K562 (cell line): ENCODE measurements at regions not wholly inside any gene's neighbourhood (a gene's known extent, or its start where the extent isn't known, plus 50 kb on each side); places are given as distances from the start of the nearest gene placed in this dataset.

ENCODE experiments used
- ATAC-seq: fragments of 200-7000 bp; cut with Tn5 transposase; 3 replicates; pipeline ENCODE4 v1.9.1; 2020; ENCODE audit warnings: moderate library complexity
- BruUV-seq: library from RNA; stranded (reverse); fragments of 400-500 nt; replicated peaks from 2 replicates; lab custom pipeline; 2021; lab: Mats Ljungman, UMichigan
- CTCF ChIA-PET: fragments of 300-600 bp; formaldehyde crosslinking; extraction: SDS; loops from one replicate; lab custom pipeline; 2021; ENCODE audit warnings: low intra/inter-chr PET ratio; lab: Yijun Ruan, JAX
- POLR2A ChIA-PET: fragments of 300-600, 350-650 bp; sonication (Branson Sonifier 250); formaldehyde crosslinking; extraction: SDS; loops from one replicate; lab custom pipeline; 2021; ENCODE audit warnings: antibody characterized with exemption, inconsistent platforms; lab: Yijun Ruan, JAX
- DNase-seq, 4 experiments: peaks; one replicate each; pipeline versions ENCODE4 v3.0.0 to v3.0.0-alpha.2; 2011 to 2018; ENCODE audit warnings: low spot score in 3 of 4, mixed read lengths in 3 of 4; ENCODE audit errors: extremely low read depth in 1 of 4
- FAIRE-seq: peaks from 2 replicates; lab custom pipeline; 2011; peaks lifted over from hg19 to GRCh38; lab: Jason Lieb, UNC
- H2AFZ ChIP-seq: 2 replicates; pipeline ENCODE4 v1.6.0; 2011; ENCODE audit warnings: low read depth, low read length, control low read depth, inconsistent platforms
- H3K27ac ChIP-seq: fragments of 200-600 bp; 3 replicates; pipeline ENCODE4 v1.8.0; 2011; ENCODE audit warnings: low read depth, mild to moderate bottlenecking, control low read depth, inconsistent platforms, low read length, moderate library complexity, mixed read lengths; ENCODE audit errors: extremely low read depth
- H3K27me3 ChIP-seq, 2 experiments: fragments of 300-600 bp in 1 of 2; 2 replicates in 1 of 2; 3 replicates in 1 of 2; pipeline versions ENCODE4 v1.6.0 to v1.8.0; 2011; ENCODE audit warnings: inconsistent platforms in 2 of 2, low read length in 2 of 2, mild to moderate bottlenecking in 1 of 2, mixed read lengths in 1 of 2, moderate library complexity in 1 of 2; ENCODE audit not compliant: control insufficient read depth in 2 of 2, insufficient read depth in 2 of 2
- H3K36me3 ChIP-seq: fragments of 300-600 bp; 3 replicates; pipeline ENCODE4 v1.8.0; 2011; ENCODE audit warnings: mild to moderate bottlenecking, low read length, inconsistent platforms; ENCODE audit not compliant: control insufficient read depth, insufficient read depth
- H3K4me1 ChIP-seq, 2 experiments: fragments of 200-600 bp in 1 of 2; replicated peaks in 1 of 2; 2 replicates in 1 of 2; 3 replicates in 1 of 2; pipeline versions ENCODE4 v1.5.1 to v1.8.0; 2011; ENCODE audit warnings: inconsistent platforms in 2 of 2, low read length in 2 of 2, mild to moderate bottlenecking in 1 of 2, mixed read lengths in 1 of 2, moderate library complexity in 1 of 2; ENCODE audit not compliant: control insufficient read depth in 2 of 2, insufficient read depth in 2 of 2
- H3K4me2 ChIP-seq: 2 replicates; pipeline ENCODE4 v1.6.1; 2011; ENCODE audit warnings: low read length, control low read depth, inconsistent platforms, mixed read lengths; ENCODE audit not compliant: insufficient read depth
- H3K4me3 ChIP-seq: fragments of 200-600 bp; sonication (generic), shearing (Covaris generic); 2 replicates; pipeline ENCODE4 v1.5.1; 2016; ENCODE audit warnings: control low read depth, inconsistent platforms
- H3K79me2 ChIP-seq: fragments of 200-600 bp; 3 replicates; pipeline ENCODE4 v1.8.0; 2011; ENCODE audit warnings: low read length, inconsistent platforms; ENCODE audit not compliant: control insufficient read depth, insufficient read depth
- H3K9ac ChIP-seq, 2 experiments: 2 replicates each; pipeline versions ENCODE4 v1.6.0 to v1.6.1; 2011; ENCODE audit warnings: low read depth in 2 of 2, low read length in 2 of 2, control low read depth in 1 of 2, inconsistent platforms in 1 of 2, mild to moderate bottlenecking in 1 of 2, mixed read lengths in 1 of 2; ENCODE audit not compliant: insufficient read depth in 1 of 2
- H3K9me1 ChIP-seq: one replicate; pipeline ENCODE4 v1.6.0; 2011; ENCODE audit warnings: inconsistent platforms, mild to moderate bottlenecking, low read length, moderate library complexity; ENCODE audit not compliant: control insufficient read depth, insufficient read depth
- H3K9me3 ChIP-seq: replicated peaks from 2 replicates; pipeline ENCODE4 v1.5.1; 2011; ENCODE audit warnings: low read depth, low read length, inconsistent platforms; ENCODE audit not compliant: control insufficient read depth, insufficient read depth
- H4K20me1 ChIP-seq: replicated peaks from 2 replicates; pipeline ENCODE4 v1.6.1; 2011; ENCODE audit warnings: low read length, inconsistent platforms, mixed read lengths; ENCODE audit not compliant: control insufficient read depth, insufficient read depth
- CEBPG ChIP-seq, 3 experiments: fragments of 200-800 bp in 1 of 3; sonication (Bioruptor generic) in 1 of 3; sonication (generic) in 1 of 3; formaldehyde crosslinking in 1 of 3; IDR thresholded peaks in 2 of 3; conservative IDR thresholded peaks in 1 of 3; 2 replicates each; pipeline versions ENCODE4 v1.6.1 to v1.8.0; 2016 to 2022; ENCODE audit warnings: missing compliant biosample characterization in 2 of 3, missing genetic modification characterization in 2 of 3, mild to moderate bottlenecking in 1 of 3, missing genetic modification reagents in 1 of 3
- GABPB1 ChIP-seq: sonication (generic); formaldehyde crosslinking; IDR thresholded peaks from 2 replicates; pipeline ENCODE4 v1.8.0; 2022; ENCODE audit warnings: mild to moderate bottlenecking, missing genetic modification reagents
- HDGF ChIP-seq: fragments of 450-650 bp; IDR thresholded peaks from 2 replicates; pipeline ENCODE4 v1.6.1; 2016
- MIER1 ChIP-seq: fragments of 450-650 bp; IDR thresholded peaks from 2 replicates; pipeline ENCODE4 v1.6.1; 2016; ENCODE audit warnings: antibody characterized with exemption, mild to moderate bottlenecking, low read depth
- MYC ChIP-seq, 2 experiments: fragments of 250-450 bp in 1 of 2; sonication (Bioruptor Pico) in 1 of 2; IDR thresholded peaks; 2 replicates each; pipeline versions ENCODE4 v1.5.1 to v1.6.1; 2012 to 2021; ENCODE audit warnings: low read depth in 2 of 2, borderline replicate concordance in 1 of 2, improper control_type of control experiment in 1 of 2, low read length in 1 of 2, mild to moderate bottlenecking in 1 of 2, moderate library complexity in 1 of 2
- SMAD3 ChIP-seq: fragments of 450-650 bp; formaldehyde crosslinking; conservative IDR thresholded peaks from 2 replicates; pipeline ENCODE4 v1.4.0; 2020; ENCODE audit warnings: mild to moderate bottlenecking
- ZNF184 ChIP-seq: sonication (generic); formaldehyde crosslinking; IDR thresholded peaks from 2 replicates; pipeline ENCODE4 v1.5.0; 2020; ENCODE audit warnings: missing genetic modification reagents
- ZNF24 ChIP-seq: fragments of 450-650 bp; IDR thresholded peaks from 2 replicates; pipeline ENCODE4 v1.6.1; 2016
- ZNF445 ChIP-seq: fragments of 250-450 bp; sonication (Bioruptor Pico); IDR thresholded peaks from 2 replicates; pipeline ENCODE4 v1.4.0; 2020; ENCODE audit warnings: low read depth, mild to moderate bottlenecking, moderate library complexity
- ZNF764 ChIP-seq: fragments of 250-450 bp; sonication (Bioruptor Pico); IDR thresholded peaks from 2 replicates; pipeline ENCODE4 v1.4.0; 2020; ENCODE audit warnings: low read depth, mild to moderate bottlenecking, moderate library complexity
- ZNF77 ChIP-seq: fragments of 250-450 bp; sonication (Bioruptor Pico); IDR thresholded peaks from 2 replicates; pipeline ENCODE4 v1.5.0; 2020
- WGBS: fragments of 100-300 bp; shearing (Covaris generic); methylation state at CpG from one replicate; pipeline ENCODE4 v1.1.6; 2016; ENCODE audit warnings: low coverage, mixed read lengths; ENCODE audit not compliant: insufficient coverage; ENCODE audit errors: missing lambda C conversion rate; 5-methylcytosine and 5-hydroxymethylcytosine counted together
- in situ Hi-C: fragments of 300-500 bp; cut with MboI; formaldehyde crosslinking; loops from 4 replicates; pipeline ENCODE4 v1.15.0; 2018; ENCODE audit warnings: inconsistent platforms, mixed read lengths
- intact Hi-C: fragments of 100-400 bp; cut with micrococcal nuclease; formaldehyde crosslinking; loops from 2 replicates; pipeline ENCODE4 v1.14.2; 2022
- TF ChIP-seq, protein P1 (sequence below): fragments of 250-450 bp; sonication (Bioruptor Pico); IDR thresholded peaks from 2 replicates; pipeline ENCODE4 v1.8.0; 2022; ENCODE audit warnings: moderate library complexity, mild to moderate bottlenecking, inconsistent platforms
- TF ChIP-seq, protein P2 (sequence below): fragments of 450-650 bp; IDR thresholded peaks from 2 replicates; pipeline ENCODE4 v1.6.1; 2016; ENCODE audit warnings: antibody characterized with exemption

DNA sequence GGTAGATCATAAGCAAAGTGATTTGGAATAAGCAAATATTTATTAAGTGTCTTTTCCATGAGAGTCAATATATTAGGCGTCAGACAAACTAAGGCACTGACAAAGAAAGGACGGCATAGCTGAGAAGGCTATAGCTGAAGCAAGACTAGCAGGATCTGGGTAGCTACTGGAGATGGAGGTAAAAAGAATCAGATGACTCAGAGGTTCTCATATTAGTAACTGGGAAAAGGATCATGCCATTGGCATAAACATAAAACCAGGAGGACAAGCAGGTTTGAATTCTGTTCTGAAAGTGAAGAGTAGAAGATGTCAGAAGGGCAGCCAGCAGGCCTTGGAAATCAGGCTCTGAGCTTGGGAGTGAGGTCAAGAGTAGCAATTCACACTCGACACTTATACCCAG lies 531.9 kb downstream of the PTPRC start:
- Histone ChIP-seq H2AFZ (no peak overlapping the region), H3K4me1 (no peaks in the 10 kb centered on the region), H3K4me2 (no peak overlapping the region), H3K36me3 (no peaks in the 10 kb centered on the region), H3K4me3 (no peak overlapping the region), H4K20me1 (no peaks in the 10 kb centered on the region), H3K9me1 (no peaks in the 10 kb centered on the region), H3K9me3 (0 out of 2 replicates have a peak, but pooled peaks cover 1% of the 10 kb centered on the region), H3K9ac (no peak overlapping the region), H3K27me3 (no peaks in the 10 kb centered on the region), H3K79me2 (no peaks in the 10 kb centered on the region), H3K27ac (no peak overlapping the region)
- in situ Hi-C loops: no loop called here
- intact Hi-C loops: no loop called here
- no TSS peak for BruUV-seq
- no peak for ATAC-seq
- WGBS: 0% methylated on average over 3 of the region's 3 CpGs
- TF ChIP-seq ZNF77 (no peak), GABPB1 (CRISPR knock-in tag) (no peak), ZNF24 (no peak), ZNF184 (CRISPR knock-in tag) (no peak), CEBPG (CRISPR knock-in tag; IDR thresholded peaks at IDR 0.05) (no peak), CEBPG (tag; conservative IDR thresholded peaks at IDR 0.05 in 1 of 2, IDR thresholded peaks at IDR 0.05 in 1 of 2) (no peak), HDGF (no peak), MYC (IDR thresholded peaks at IDR 0.05; ENCODE audit: low read depth, low read length) (no peak), MYC (CRISPR knock-in tag; IDR thresholded peaks at IDR 0.05; ENCODE audit: borderline replicate concordance, low read depth) (no peak), SMAD3 (CRISPR knock-in tag) (no peak), ZNF764 (CRISPR knock-in tag) (no peak), ZNF445 (CRISPR knock-in tag) (no peak), MIER1 (no peak)
- TF ChIP-seq, protein P1, sequence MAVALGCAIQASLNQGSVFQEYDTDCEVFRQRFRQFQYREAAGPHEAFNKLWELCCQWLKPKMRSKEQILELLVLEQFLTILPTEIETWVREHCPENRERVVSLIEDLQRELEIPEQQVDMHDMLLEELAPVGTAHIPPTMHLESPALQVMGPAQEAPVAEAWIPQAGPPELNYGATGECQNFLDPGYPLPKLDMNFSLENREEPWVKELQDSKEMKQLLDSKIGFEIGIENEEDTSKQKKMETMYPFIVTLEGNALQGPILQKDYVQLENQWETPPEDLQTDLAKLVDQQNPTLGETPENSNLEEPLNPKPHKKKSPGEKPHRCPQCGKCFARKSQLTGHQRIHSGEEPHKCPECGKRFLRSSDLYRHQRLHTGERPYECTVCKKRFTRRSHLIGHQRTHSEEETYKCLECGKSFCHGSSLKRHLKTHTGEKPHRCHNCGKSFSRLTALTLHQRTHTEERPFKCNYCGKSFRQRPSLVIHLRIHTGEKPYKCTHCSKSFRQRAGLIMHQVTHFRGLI (CRISPR knock-in tag): no peak
- TF ChIP-seq, protein P2, sequence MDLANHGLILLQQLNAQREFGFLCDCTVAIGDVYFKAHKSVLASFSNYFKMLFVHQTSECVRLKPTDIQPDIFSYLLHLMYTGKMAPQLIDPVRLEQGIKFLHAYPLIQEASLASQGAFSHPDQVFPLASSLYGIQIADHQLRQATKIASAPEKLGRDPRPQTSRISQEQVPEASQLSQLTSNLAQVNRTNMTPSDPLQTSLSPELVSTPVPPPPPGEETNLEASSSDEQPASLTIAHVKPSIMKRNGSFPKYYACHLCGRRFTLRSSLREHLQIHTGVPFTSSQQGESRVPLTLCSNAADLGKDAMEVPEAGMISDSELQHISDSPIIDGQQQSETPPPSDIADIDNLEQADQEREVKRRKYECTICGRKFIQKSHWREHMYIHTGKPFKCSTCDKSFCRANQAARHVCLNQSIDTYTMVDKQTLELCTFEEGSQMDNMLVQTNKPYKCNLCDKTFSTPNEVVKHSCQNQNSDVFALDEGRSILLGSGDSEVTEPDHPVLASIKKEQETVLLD: no peak
- DNase-seq: no peak
- FAIRE-seq: no peak
- POLR2A ChIA-PET: no interaction called here
- CTCF ChIA-PET: no interaction called here
